ENCODE measurements at regions not wholly inside any gene's neighbourhood (a gene's known extent, or its start where the extent isn't known, plus 50 kb on each side); places are given as distances from the start of the nearest gene placed in this dataset.

DNA sequence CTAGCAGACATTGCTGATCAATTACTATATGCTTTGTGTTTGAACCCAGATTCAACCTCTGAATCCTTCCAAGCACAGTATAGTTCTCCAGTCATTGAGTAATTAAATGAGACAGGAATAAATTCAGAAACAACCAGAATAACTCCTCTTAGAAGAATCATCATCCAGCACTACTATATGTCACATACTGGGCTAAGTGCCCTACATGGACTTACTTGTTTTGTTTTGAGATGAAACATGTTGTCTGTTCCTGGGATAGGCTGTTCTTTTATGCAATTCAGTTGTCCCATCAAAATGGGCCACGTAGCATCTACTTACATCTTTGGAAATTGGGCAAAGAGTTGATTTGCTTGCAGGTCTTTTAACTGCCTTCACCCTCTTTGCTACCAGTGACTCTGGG lies 365.5 kb upstream of the SUCLG2 start:
- no peak overlapping the region for H3K27ac ChIP-seq (ENCODE audit: low read depth)
- H3K36me3 ChIP-seq (ENCODE audit: insufficient read depth): no peaks in the 10 kb centered on the region

DNA sequence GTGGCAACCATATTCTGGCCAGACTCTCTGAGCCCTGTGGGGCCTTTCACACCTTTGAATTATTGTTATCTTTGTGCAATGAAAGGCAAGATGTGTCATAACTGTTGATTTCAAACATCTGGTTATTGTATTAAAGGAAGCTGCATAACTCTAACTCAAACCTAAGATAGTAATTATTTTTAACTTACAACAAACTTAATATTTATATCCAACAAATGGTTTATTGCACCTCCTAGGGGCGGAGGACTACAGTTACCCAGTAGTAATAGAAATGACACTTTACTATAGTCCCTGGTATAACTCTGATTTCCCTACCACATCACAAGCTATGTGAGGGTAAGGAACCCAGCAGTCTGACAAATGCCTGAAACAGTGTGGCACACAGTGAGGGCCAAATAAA lies 363.9 kb upstream of the SUCLG2 start:
- no peak for DNase-seq (ENCODE audit: extremely low spot score)
- no peak overlapping the region for H3K27ac ChIP-seq (ENCODE audit: low read depth)
- H3K4me1 ChIP-seq (ENCODE audit: insufficient read depth): no peaks in the 10 kb centered on the region
- WGBS: 93% methylated on average over 1 of the region's 1 CpG
- no peaks in the 10 kb centered on the region for H3K36me3 ChIP-seq (ENCODE audit: insufficient read depth)
- H3K4me3 ChIP-seq (ENCODE audit: low read depth, low read length): no peak overlapping the region

More for the DNA sequence above, 365.5 kb upstream of the SUCLG2 start:
- 47% methylated on average over 1 of the region's 1 CpG for WGBS
- DNase-seq (ENCODE audit: extremely low spot score): no peak
- Histone ChIP-seq H3K4me3 (ENCODE audit: low read depth, low read length) (no peak overlapping the region), H3K4me1 (ENCODE audit: insufficient read depth) (no peaks in the 10 kb centered on the region)

DNA sequence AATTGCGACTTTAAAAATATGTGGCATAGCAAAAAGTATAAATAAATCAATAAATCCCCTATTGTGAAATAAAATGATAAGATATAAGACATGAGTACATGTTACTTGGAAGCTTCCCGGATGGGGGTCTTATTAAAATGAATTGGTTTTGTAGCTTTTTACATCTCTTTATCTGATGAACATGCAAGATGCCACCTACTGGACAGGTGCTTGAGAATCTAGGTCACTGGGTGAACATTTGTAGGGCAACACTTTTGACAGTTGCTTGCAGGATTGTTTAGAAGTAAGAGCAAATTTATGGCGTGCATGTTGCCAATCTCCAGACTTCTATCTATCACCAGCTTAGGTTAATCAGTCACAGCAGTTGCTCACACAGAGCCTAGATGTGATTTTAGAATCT lies 362.7 kb upstream of the SUCLG2 start:
- no peaks in the 10 kb centered on the region for H3K36me3 ChIP-seq (ENCODE audit: insufficient read depth)

DNA sequence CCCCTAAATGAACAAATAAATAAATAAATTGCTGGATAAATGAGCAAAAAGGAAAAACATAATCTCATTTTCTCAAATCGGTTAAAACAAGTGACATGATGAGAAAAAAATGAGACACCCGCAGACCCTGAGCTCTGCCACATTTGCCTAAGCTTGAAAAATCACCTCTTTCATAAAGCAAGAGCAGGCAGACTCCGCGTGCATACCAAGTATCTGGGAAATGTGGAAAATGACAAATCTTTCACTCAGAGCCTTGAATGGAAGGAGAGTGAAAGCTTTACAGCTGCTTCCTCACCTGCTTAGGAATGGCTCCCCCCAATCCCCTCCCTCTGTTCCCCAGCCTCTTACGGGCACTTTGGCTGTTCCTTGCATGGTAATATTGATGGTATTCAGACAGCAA lies 355.5 kb upstream of the SUCLG2 start:
- no peak overlapping the region for H3K27ac ChIP-seq (ENCODE audit: low read depth)
- DNase-seq (ENCODE audit: extremely low spot score): no peak
- no peaks in the 10 kb centered on the region for H3K4me1 ChIP-seq (ENCODE audit: insufficient read depth)
- H3K36me3 ChIP-seq (ENCODE audit: insufficient read depth): no peaks in the 10 kb centered on the region
- no peak overlapping the region for H3K4me3 ChIP-seq (ENCODE audit: low read depth, low read length)
- 78% methylated on average over 5 of the region's 5 CpGs for WGBS

More for the DNA sequence above, 362.7 kb upstream of the SUCLG2 start:
- DNase-seq (ENCODE audit: extremely low spot score): no peak
- H3K4me3 ChIP-seq (ENCODE audit: low read depth, low read length): no peak overlapping the region
- no peaks in the 10 kb centered on the region for H3K4me1 ChIP-seq (ENCODE audit: insufficient read depth)
- H3K27ac ChIP-seq (ENCODE audit: low read depth): no peak overlapping the region
- WGBS: 81% methylated on average over 3 of the region's 3 CpGs

DNA sequence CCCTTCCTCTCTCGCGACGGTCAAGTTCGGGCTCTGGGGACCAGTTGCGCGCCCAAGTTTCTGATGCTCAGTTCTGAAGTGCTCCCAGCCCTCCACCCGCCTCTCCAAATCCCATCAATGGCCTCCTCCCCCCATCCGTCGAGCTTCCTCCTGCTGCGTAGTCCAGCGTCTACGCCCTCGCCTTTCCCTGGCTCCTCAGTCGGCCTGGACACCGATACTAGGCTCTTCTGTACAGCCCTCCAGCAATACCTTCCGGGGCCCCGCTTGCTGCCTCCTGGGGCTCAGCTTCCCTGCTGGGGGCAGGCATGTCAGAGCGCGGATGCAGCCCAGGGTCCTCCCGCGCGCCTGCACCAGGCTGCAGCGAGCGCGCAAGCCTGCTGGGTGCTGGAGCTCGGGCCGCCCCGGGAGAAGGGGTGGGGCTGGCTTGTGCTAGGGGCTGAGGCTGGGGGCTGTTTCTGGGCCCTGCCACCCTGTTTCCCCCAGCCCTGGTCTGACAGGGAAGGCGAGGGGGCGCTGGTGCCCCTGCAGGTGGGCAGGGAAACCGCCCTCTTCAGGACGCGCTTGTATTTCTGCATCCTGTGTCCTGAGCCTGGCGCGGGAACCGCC lies 353.3 kb upstream of the SUCLG2 start:
- H3K27ac ChIP-seq (ENCODE audit: low read depth): no peak overlapping the region
- WGBS: 2% methylated on average over 36 of the region's 36 CpGs
- peak overlapping the region; percentile 44 for H3K4me3 ChIP-seq (ENCODE audit: low read depth, low read length)
- H3K4me1 ChIP-seq (ENCODE audit: insufficient read depth): no peaks in the 10 kb centered on the region
- DNase-seq (ENCODE audit: extremely low spot score): no peak
- no peaks in the 10 kb centered on the region for H3K36me3 ChIP-seq (ENCODE audit: insufficient read depth)

DNA sequence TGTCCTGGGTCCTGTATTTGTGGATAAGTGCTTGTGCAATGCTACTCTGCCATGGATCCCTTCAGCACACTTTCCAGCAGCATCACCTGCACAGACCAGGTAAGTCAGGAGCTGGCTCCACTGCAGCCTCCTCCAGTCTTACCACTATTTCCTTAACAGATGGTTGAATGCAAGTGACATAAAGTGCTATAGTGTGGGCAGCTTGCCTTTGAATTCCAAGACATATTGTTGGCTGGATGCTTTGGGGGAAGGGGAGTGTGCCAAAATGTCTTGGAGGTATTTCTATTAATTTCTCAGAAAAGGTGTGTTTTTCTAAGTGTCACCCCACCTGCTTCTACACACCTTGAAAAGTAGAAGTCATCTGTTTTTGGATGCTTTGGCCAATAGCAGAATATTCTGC lies 352.2 kb upstream of the SUCLG2 start:
- no peak for DNase-seq (ENCODE audit: extremely low spot score)
- no peak overlapping the region for H3K27ac ChIP-seq (ENCODE audit: low read depth)
- no peaks in the 10 kb centered on the region for H3K36me3 ChIP-seq (ENCODE audit: insufficient read depth)
- H3K4me3 ChIP-seq (ENCODE audit: low read depth, low read length): no peak overlapping the region
- no peaks in the 10 kb centered on the region for H3K4me1 ChIP-seq (ENCODE audit: insufficient read depth)

DNA sequence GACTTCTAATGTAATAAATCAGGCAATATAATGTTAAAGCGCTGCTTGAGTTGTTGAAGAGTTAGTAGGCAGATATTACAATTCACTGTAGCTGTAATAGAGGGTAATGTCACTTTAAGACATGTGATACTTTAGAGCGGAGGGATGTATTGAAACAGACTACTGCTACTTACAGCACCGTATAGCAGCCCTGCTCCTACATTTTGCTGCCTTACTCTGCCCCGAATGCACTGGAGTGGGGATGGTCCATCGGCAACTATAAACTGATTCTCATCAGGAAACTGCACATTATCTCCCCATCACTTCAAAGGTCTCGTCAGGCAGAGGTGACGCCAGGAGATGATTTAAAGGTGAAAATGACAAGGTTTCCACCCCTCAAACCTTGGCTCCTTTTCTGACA lies 349.7 kb upstream of the SUCLG2 start:
- peak overlapping the region; percentile 4 for H3K4me3 ChIP-seq (ENCODE audit: low read depth, low read length)
- no peak for DNase-seq (ENCODE audit: extremely low spot score)
- no peaks in the 10 kb centered on the region for H3K36me3 ChIP-seq (ENCODE audit: insufficient read depth)
- 17% methylated on average over 7 of the region's 7 CpGs for WGBS
- no peaks in the 10 kb centered on the region for H3K4me1 ChIP-seq (ENCODE audit: insufficient read depth)
- H3K27ac ChIP-seq (ENCODE audit: low read depth): no peak overlapping the region

DNA sequence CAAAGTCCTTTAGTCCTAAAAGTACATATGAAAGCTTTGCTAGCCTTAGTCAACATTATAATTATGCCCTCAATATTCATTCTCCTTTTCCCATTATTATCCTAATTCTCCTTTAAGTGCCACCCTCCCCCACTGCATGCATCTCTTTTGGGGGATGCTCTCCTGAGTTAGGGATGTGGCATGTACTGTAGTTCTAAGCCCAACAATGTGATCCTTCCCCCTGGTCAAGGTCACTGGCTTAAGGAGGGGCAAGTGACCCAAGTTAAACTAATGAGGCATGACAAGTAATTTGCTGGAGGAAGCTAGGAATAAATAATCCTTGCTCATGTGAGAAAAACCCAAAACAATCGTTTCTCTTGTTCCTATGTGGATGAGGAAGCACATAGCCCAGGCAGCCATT lies 343.9 kb upstream of the SUCLG2 start:
- no peak overlapping the region for H3K27ac ChIP-seq (ENCODE audit: low read depth)
- no peak for DNase-seq (ENCODE audit: extremely low spot score)
- no peaks in the 10 kb centered on the region for H3K4me1 ChIP-seq (ENCODE audit: insufficient read depth)
- 55% methylated on average over 1 of the region's 1 CpG for WGBS
- H3K4me3 ChIP-seq (ENCODE audit: low read depth, low read length): no peak overlapping the region
- no peaks in the 10 kb centered on the region for H3K36me3 ChIP-seq (ENCODE audit: insufficient read depth)

DNA sequence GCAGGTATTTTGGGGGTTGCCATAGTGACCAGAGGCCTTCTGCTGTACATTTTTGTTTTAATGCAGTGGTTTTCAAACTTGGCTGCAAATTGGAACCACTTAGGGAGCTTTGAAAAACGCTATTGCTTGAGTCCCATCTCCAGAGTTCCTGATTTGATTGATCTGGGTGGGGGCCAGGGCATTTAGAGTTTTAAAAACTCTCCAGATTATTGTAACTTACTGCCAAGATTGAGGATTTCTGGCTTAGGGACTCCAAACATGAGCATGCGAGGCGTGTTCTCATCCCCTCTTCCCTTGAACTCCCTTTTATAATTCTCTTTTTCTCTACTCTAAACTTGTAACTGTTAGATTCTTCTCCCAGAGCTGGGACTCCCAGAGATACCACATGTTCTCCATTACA lies 340.8 kb upstream of the SUCLG2 start:
- Histone ChIP-seq H3K4me3 (ENCODE audit: low read depth, low read length) (no peak overlapping the region), H3K27ac (ENCODE audit: low read depth) (no peak overlapping the region), H3K36me3 (ENCODE audit: insufficient read depth) (no peaks in the 10 kb centered on the region), H3K4me1 (ENCODE audit: insufficient read depth) (no peaks in the 10 kb centered on the region)
- 52% methylated on average over 3 of the region's 3 CpGs for WGBS
- no peak for DNase-seq (ENCODE audit: extremely low spot score)

DNA sequence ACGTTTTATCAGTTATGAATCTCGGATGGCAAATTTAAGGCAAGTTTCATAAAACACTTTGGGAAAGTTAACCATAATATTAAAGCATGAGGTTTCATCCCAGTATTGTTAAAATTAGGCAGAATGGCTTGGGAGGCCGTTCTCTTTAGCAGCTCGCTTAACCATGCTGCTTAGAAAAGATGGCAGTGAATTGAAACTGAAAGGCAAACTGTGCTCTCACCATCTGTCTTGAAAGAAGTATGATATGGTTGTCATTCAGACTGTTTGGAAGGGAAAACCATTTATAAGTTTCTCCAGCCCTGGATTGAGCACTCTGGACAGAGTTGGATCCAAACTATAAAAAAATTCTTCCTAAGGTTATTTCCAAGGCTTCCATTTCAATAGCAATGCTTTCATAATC lies 332.3 kb upstream of the SUCLG2 start:
- Histone ChIP-seq H3K27ac (ENCODE audit: low read depth) (no peak overlapping the region), H3K4me3 (ENCODE audit: low read depth, low read length) (no peak overlapping the region), H3K4me1 (ENCODE audit: insufficient read depth) (peaks cover 2% of the 10 kb centered on the region), H3K36me3 (ENCODE audit: insufficient read depth) (no peaks in the 10 kb centered on the region)
- DNase-seq (ENCODE audit: extremely low spot score): no peak
- 86% methylated on average over 4 of the region's 4 CpGs for WGBS

DNA sequence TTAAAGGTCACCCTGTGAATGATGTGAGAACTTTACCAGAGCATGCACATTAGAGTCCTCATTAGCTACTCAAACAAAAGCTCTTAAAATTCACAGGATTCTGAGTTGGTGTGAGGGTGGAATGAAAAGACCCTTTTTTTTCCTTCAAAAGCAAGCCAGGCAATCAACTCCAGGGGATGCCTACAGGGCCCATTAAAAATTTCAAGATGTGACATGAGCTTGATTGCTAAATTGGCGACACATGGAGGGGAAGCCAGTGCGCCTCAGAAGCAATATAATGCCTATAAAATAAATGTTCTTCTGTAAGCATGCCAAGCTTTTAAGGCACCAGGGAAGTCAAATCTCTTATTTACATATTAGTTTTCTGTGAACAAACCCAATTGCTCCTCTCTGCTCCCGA lies 328.8 kb upstream of the SUCLG2 start:
- no peaks in the 10 kb centered on the region for H3K36me3 ChIP-seq (ENCODE audit: insufficient read depth)
- no peak for DNase-seq (ENCODE audit: extremely low spot score)
- H3K27ac ChIP-seq (ENCODE audit: low read depth): no peak overlapping the region
- H3K4me1 ChIP-seq (ENCODE audit: insufficient read depth): peaks cover 2% of the 10 kb centered on the region
- WGBS: 78% methylated on average over 3 of the region's 3 CpGs
- H3K4me3 ChIP-seq (ENCODE audit: low read depth, low read length): no peak overlapping the region

DNA sequence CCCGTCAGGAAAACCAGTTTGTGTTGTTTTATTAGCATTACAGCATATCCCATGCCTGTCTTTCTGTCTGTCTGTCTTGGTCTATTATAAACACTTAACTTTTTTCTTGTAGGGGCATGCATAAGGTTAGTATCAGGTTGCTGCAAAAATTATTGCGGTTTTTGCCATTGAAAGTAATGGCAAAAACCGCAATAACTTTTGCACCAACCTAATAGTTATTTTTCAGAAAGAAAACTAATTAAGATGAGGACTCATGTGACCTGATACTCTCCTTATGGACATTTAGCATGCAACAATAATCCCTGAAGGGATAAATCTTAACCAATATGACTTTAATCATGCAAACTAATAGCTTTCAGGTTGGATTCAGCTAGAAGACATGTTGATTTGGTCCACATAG lies 326.7 kb upstream of the SUCLG2 start:
- Histone ChIP-seq H3K4me1 (ENCODE audit: insufficient read depth) (peaks cover 2% of the 10 kb centered on the region), H3K27ac (ENCODE audit: low read depth) (no peak overlapping the region), H3K4me3 (ENCODE audit: low read depth, low read length) (no peak overlapping the region), H3K36me3 (ENCODE audit: insufficient read depth) (no peaks in the 10 kb centered on the region)
- 85% methylated on average over 3 of the region's 3 CpGs for WGBS
- DNase-seq (ENCODE audit: extremely low spot score): no peak

DNA sequence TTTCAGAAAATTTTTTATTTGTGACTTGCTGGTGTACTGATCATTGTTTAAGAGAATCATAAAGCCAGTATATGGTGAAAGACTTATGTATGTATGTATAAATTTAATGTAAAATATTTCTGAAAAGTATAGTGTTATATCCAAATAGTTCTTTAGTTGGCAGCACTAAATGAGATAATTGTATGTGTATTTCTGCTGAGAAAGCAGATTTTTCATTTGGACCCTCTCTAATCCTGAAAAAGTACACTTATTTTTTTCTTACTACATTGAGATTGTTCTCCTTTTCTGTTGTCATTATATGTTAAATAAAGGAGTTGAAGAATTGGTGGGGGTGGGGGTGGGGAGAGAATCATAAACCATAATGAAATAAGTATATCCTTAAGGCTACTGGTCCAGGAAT lies 324.9 kb upstream of the SUCLG2 start:
- H3K4me1 ChIP-seq (ENCODE audit: insufficient read depth): no peaks in the 10 kb centered on the region
- no peak overlapping the region for H3K4me3 ChIP-seq (ENCODE audit: low read depth, low read length)
- DNase-seq (ENCODE audit: extremely low spot score): no peak
- H3K36me3 ChIP-seq (ENCODE audit: insufficient read depth): no peaks in the 10 kb centered on the region
- H3K27ac ChIP-seq (ENCODE audit: low read depth): no peak overlapping the region

DNA sequence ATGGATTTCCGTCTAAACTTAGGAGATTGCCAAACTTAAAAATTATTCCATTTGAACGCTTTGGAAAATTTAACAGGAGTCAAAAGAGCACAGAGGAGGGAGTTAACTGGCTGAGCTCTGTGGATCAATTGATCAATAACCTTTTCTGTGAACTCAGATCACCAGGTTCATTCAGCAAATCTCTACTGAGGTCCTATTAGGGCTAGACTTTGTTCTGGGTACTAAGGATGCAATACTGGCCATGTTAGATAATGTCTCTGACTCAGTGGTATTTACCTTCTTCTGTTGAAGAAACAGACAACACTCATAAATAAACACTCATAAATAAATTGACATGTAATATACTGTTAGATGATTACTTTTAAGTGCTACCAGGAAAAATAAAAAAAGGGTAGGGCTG lies 323.4 kb upstream of the SUCLG2 start:
- Histone ChIP-seq H3K36me3 (ENCODE audit: insufficient read depth) (no peaks in the 10 kb centered on the region), H3K4me1 (ENCODE audit: insufficient read depth) (no peaks in the 10 kb centered on the region), H3K4me3 (ENCODE audit: low read depth, low read length) (no peak overlapping the region), H3K27ac (ENCODE audit: low read depth) (no peak overlapping the region)
- DNase-seq (ENCODE audit: extremely low spot score): no peak
- 66% methylated on average over 2 of the region's 2 CpGs for WGBS

DNA sequence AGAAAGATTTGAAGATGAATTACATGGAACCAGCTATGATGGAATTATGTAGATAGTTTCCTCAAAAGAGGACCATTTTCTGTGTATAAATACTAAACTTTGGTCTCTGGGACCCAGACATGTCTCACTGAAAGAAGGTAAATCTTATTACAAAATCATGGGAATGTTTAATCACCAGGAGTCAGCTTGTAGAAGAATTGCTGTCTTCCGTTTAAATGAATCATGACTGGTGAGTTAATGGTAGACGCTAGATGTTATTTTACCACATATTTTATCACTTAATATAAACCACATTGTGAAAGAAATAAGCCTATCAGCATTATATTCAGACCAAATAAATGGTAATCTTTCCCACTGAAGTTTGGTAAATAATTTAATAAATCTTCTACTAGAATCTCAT lies 322.3 kb upstream of the SUCLG2 start:
- no peak for DNase-seq (ENCODE audit: extremely low spot score)
- Histone ChIP-seq H3K36me3 (ENCODE audit: insufficient read depth) (no peaks in the 10 kb centered on the region), H3K4me3 (ENCODE audit: low read depth, low read length) (no peak overlapping the region), H3K4me1 (ENCODE audit: insufficient read depth) (no peaks in the 10 kb centered on the region), H3K27ac (ENCODE audit: low read depth) (no peak overlapping the region)
- 62% methylated on average over 2 of the region's 2 CpGs for WGBS
